NCI-H69 (cell line): ENCODE measurements at regions not wholly inside any gene's neighbourhood (a gene's known extent, or its start where the extent isn't known, plus 50 kb on each side); places are given as distances from the start of the nearest gene placed in this dataset.
"Not testable (repeated sequence)": the region's sequence is repeated elsewhere in the genome, so short reads cannot be mapped to it uniquely, and the experiment has no call there.

Experiments used
- DNase-seq: peaks from one replicate; lab custom pipeline; 2025; lab: John Stamatoyannopoulos, UW

DNA sequence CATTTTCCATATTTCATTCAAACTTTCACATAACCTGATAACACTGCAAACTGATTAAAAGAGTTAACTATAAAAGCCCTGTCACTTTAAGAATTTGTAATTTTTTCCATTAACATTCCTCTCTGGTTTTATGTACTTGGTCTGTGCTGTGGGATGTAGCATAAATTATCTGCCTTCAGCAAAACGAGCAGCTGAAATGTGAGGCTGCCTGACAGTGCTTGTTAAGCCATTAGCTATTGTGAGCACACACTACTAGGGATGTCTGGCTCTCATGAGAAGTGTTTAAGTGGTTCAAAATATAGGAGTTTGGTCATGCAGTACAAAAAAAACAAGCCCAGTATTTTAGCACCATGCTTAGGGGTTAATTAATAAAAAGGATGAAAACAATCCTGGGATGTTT lies 63.0 kb downstream of the HOXA1 start:
- peak; percentile 90 for DNase-seq

DNA sequence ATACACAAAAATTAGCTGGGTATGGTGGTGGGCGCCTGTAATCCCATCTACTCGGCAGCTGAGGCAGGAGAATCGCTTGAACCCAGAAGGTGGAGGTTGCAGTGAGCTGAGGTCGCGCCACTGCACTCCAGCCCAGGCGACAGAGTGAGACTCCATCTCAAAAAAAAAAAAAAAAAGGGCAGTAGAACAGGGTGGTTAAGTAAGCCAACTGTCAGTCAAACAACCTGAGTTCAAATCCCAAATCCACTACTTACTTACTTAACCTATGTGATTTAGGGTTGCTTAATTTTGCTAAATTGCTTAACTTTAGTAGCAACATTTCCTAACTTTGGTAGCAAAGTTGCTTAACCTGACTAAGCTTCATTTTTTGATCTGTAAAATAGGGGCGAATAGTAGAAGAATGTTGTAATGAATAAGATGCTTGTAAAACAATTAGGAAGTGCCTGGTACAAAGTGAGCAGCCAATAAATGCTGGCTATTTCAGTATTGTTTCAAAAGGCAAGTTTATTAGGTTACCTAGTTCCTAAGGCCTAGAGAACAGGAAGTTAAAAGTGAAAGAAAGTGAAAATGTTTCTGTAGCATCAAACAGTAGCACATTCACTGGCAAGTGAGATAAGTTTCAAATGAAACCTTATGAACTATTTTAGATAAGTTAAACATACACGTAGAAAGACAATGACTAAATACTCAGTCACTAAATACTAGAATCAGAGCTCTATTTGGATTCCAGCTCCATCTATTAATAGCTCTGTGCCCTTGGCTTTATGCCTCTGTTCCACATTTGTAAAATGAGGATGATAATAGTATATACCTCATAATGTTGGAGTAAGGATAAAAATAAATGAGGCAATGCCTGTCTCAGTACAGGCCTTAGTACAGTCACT lies 64.3 kb downstream of the HOXA1 start:
- DNase-seq = peak; percentile 26

DNA sequence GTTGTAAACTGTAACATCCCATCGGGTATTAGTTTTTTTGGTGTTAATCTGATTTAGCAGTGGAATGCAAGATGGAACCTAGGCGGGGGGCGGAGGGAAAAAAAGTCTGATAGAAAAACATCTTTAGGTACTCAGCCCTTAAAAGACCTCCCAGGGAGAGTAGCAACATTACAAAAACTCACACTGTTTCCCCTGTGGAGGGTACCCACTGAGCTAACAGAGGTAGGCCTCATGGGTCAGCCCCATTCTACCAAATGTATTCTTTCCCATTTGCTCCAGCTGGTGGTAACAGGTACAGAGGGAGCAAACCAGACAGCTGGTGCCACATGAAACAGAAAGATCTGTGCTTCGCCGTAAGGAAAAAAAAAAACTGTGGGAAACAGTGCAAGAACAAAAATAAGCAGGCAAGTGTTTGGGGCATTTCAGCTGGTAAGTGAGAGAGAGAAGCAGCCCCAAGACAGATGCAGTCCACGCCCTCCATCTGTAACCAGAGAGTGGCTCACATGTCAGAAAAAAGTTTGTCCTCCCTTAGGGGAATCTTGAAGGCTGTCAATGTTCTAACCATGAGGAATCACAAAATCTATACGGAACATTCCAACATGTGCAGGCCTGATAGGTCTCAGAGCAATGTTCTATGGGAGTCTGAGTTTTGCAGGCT lies 65.3 kb downstream of the HOXA1 start:
- peak; percentile 91 for DNase-seq

GRCh38 chr7:27025270-27025669 lies 70.5 kb downstream of the HOXA1 start:
- DNase-seq = no peak

DNA sequence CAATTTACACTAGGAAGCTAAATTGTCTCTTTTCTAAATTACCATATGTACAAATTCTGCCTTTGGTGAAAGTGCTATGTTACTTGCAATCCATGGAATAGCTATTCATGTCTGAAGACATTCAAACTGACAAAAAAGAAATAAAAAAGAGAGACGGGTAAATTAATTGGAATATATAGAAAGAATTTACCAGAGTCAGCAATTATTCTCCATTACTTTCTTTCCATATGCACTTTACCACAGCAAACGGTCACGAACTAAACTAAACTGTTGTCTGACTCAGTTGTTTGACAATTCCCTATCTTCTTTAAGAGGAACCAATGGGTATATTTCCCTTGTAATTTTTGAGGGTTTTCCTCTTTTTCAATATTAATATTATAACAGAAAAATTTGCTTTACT lies 85.7 kb downstream of the HOXA1 start:
- no peak for DNase-seq

GRCh38 chr7:27000496-27000895 lies 95.3 kb downstream of the HOXA1 start:
- DNase-seq = no peak

DNA sequence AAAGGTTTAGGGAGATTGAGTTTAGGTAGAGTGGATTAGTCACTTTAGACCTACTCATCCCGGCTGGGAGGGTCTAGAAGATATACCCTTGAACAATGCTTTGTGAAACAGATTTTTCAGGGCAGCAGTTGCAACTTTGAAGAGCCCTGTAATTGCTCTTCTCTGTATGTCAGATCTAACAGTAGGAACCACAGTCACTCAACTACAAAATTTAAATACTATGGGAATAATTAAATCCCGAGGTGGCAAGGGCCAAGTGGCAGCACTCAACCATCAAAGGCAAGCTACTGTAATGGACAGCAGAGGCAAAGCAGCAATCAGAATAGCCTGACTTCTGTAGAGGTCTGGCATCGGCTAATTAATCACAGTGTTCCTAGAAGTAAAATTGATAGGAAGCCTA lies 97.5 kb downstream of the HOXA1 start:
- DNase-seq = not testable (repeated sequence)

GRCh38 chr7:26995666-26996065 lies 100.1 kb downstream of the HOXA1 start:
- peak; percentile 68 for DNase-seq

GRCh38 chr7:26993816-26994810 lies 101.7 kb downstream of the HOXA1 start:
- peak; percentile 28 for DNase-seq

DNA sequence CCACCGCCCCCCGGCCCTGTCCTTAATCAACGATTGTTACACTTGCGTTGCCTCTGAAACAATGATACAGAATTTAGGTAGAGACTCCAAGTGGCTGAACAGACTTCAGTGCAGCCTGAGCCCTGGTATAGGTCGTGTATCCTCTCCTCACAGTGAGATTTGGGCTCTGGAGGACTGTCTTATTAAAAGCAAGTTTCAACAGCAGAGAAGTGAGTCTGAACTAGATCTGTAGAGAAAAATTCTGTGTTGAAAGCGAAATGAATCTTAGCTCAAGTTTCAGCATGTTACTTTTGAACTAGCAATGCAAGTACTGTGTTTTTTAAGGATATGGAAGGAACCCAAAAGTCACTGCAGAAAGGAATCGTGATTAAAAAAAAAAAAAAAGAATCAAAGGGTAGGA lies 103.1 kb downstream of the HOXA1 start:
- DNase-seq = no peak

DNA sequence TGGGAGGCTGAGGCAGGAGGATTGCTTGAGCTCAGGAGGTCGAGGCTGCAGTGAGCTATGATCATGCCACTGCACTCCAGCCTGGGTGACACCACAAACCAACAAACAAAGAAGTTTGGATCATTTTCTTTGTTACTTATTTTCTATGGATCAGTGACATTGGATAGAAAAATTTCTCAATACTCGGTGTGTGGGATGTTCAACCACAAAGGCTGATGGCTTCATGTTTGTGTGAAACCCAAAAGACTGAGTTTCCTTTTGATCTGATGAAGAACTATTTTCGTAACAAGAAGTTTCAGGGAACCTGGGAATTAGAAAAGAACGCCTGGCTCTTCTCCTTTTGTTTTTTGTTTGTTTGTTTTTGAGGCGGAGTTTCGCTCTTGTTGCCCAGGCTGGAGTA lies 104.0 kb downstream of the HOXA1 start:
- no peak for DNase-seq

GRCh38 chr7:26989897-26990670 lies 105.7 kb downstream of the HOXA1 start:
- peak; percentile 59 for DNase-seq

GRCh38 chr7:26988836-26989374 lies 106.9 kb downstream of the HOXA1 start:
- DNase-seq = peak; percentile 33

DNA sequence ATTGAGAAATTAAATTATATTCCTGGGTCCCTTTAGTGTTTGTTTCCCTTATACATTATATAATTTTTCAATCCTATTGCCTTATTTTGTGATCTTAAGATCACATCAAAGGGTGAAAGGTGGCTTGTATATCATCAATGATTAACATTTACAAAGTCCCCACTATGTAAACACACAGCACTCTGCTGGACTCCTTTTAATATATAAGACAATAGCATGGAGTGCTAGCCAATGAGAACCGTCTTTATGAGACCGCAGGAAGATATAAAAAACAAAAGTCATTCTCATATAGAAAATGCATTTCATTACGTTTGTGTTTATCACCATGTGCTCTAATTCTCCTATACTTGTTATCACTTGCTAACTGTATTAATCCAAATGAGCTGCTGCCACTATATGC lies 108.5 kb downstream of the HOXA1 start:
- peak; percentile 53 for DNase-seq

DNA sequence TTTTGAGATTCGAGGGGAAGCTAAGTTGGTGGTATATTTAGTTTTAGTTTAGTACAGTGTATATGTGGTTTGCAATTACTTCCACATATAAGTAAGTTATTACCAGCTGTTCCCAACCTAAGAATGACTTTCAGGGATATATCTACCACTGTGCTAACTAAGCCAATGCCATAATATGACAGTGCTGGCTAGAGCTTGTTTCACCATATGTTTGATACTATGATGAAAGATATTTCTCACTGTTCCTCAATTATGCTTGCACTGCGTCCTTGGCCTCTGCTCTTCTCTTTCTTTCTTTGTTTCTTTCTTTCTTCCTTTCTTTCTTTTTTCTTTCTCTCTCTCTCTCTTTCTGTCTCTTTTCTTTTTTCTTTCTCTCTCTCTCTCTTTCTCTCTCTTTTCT lies 113.8 kb upstream of the SKAP2 start:
- no peak for DNase-seq

GRCh38 chr7:26976840-26977239 lies 112.5 kb upstream of the SKAP2 start:
- no peak for DNase-seq

GRCh38 chr7:26971924-26972323 lies 107.5 kb upstream of the SKAP2 start:
- DNase-seq = not testable (repeated sequence)

- DNase-seq = peak; percentile 6
These were observed 101.3 kb upstream of the SKAP2 start for GRCh38 chr7:26965724-26966123.

DNA sequence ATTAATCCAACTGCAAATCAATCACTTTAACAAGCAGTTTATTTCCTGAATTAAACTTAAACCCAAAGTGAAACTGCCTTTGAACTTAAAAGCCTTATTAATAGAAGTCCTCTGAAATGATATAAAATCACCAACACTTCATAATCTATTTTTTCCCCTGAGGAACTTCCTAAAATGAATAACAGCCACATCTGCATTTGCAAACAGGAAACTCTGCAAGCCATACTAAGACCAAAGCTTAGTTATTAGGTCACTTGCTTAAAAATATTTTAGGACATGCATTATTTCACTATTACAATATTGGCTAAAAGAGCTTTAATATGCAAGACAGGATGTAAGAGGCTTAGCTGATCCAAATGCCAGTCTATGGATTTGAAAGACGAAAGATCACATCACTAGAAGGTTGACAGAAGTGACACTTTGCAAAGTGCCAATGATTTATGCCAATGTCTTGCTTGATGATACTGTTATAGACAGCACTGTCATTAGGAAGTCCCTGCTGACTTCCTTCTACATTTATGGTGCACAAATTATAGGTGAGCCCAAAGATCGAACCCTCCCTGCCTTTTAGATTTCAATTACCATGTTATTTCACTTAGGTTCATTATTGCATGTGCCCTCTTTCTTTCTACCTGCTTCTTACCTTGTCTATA lies 99.9 kb upstream of the SKAP2 start:
- peak; percentile 75 for DNase-seq

DNA sequence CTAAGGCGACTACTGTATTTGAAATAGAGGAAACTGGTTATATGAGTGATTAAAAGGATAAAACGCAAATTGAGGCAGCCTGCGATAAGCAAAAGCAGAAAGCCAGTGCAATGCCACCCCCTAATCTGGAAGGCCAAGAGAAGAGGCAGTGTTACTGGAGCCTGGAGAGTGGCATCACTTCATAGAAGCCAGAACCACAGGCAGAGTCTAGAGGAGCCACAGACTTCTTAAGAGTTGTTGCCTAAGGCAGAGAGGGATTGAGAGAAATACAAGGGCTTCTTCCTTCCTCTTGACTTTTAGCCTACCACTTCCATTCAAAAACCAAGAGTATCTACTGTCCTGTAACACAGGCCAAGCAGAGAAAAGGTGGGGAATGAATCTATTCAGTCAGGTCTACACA lies 94.9 kb upstream of the SKAP2 start:
- DNase-seq = no peak

DNA sequence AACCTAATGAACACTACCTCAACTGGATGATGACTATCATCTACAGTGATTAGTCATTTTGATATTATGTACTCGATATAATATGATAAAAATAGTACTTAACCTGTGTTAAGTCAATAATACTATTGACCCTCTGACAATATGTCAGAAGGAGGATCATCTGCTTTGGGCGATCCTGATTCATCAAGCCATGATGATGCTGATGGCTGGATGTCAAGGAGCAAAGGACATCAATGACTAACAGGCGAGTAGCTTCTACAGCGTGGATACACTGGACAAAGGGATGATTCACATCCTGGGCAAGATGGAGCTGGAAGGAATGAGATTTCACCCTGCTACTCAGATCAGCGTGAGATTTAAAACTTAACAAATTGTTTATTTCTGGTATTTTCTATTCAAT lies 94.4 kb upstream of the SKAP2 start:
- peak; percentile 24 for DNase-seq
